ENCODE measurements at regions not wholly inside any gene's neighbourhood (a gene's known extent, or its start where the extent isn't known, plus 50 kb on each side); places are given as distances from the start of the nearest gene placed in this dataset.

- peaks cover 11% of the 10 kb centered on the region for H3K4me1 ChIP-seq
- WGBS (ENCODE audit: missing lambda C conversion rate) = 72% methylated on average over 5 of the region's 5 CpGs
- TF ChIP-seq PBX3 (IDR thresholded peaks at IDR 0.05) = no peak
- no peak for TF ChIP-seq HMGXB4 (CRISPR knock-in tag; IDR thresholded peaks at IDR 0.05; ENCODE audit: borderline replicate concordance)
- TF ChIP-seq MAFK (IDR thresholded peaks at IDR 0.05; ENCODE audit: partially characterized antibody) = no peak
- no peak for TF ChIP-seq HEYL (CRISPR knock-in tag; IDR thresholded peaks at IDR 0.05)
- TF ChIP-seq SMC3 (IDR thresholded peaks at IDR 0.05) = no peak
- TF ChIP-seq GATA3 (IDR thresholded peaks at IDR 0.05; ENCODE audit: borderline replicate concordance) = no peak
- TF ChIP-seq ZSCAN20 (CRISPR knock-in tag; IDR thresholded peaks at IDR 0.05) = no peak
- TF ChIP-seq RNF2 (IDR thresholded peaks at IDR 0.05; ENCODE audit: borderline replicate concordance, low read depth) = no peak
- no peak overlapping the region for H3K4me2 ChIP-seq
- DNase-seq (ENCODE audit: low read depth in 1 of 2, low spot score in 1 of 2) = no peak
- FAIRE-seq = no peak
- no peak for ATAC-seq
- no peak overlapping the region for H3K27ac ChIP-seq
- ChIA-PET POLR2A (no interaction called here), CTCF (interaction anchor here (0.5 to 1.7 kb wide), 3 partner anchors 12 to 99 kb away, joined by 3 to 7 read pairs (median 5); no protein-coding TSS in a partner anchor)
- 0 out of 3 replicates have a peak, but pooled peaks cover 3% of the 10 kb centered on the region for H3K9me3 ChIP-seq
- H3K4me3 ChIP-seq = no peak overlapping the region
Observed at GRCh38 chr20:17840423-17840822, 128.2 kb downstream of the SNX5 start.

GRCh38 chr20:17838921-17839320, 129.7 kb downstream of the SNX5 start:
- ATAC-seq (no peak), FAIRE-seq (no peak), DNase-seq (ENCODE audit: low read depth in 1 of 2, low spot score in 1 of 2) (no peak)
- no peak overlapping the region for H3K4me3 ChIP-seq
- TF ChIP-seq JUNB (IDR thresholded peaks at IDR 0.05) (no peak), E2F6 (IDR thresholded peaks at IDR 0.05; ENCODE audit: borderline replicate concordance, low read depth) (no peak), PBX3 (IDR thresholded peaks at IDR 0.05) (no peak), BHLHE40 (IDR thresholded peaks at IDR 0.05; ENCODE audit: low read depth, low read length) (no peak), ZFP36 (IDR thresholded peaks at IDR 0.05; ENCODE audit: borderline replicate concordance, partially characterized antibody) (no peak), KDM1A (IDR thresholded peaks at IDR 0.05; ENCODE audit: low read depth) (no peak), GATA3 (IDR thresholded peaks at IDR 0.05; ENCODE audit: borderline replicate concordance) (no peak), EHF (CRISPR knock-in tag; IDR thresholded peaks at IDR 0.05) (no peak), FOXS1 (CRISPR knock-in tag; IDR thresholded peaks at IDR 0.05) (no peak), REST (IDR thresholded peaks at IDR 0.05) (no peak), KDM5A (IDR thresholded peaks at IDR 0.05) (no peak), JUN (IDR thresholded peaks at IDR 0.05) (no peak)
- 87% methylated on average over 4 of the region's 4 CpGs for WGBS (ENCODE audit: missing lambda C conversion rate)
- ChIA-PET CTCF (interaction anchor here (1.7 kb wide), 1 partner anchor 14 kb away, joined by 5 read pairs; no protein-coding TSS in a partner anchor), POLR2A (no interaction called here)
- H3K4me1 ChIP-seq = peaks cover 21% of the 10 kb centered on the region
- H3K9me3 ChIP-seq = 0 out of 3 replicates have a peak, but pooled peaks cover 3% of the 10 kb centered on the region
- H3K27ac ChIP-seq = no peak overlapping the region
- H3K4me2 ChIP-seq = no peak overlapping the region
